ENCODE measurements at regions not wholly inside any gene's neighbourhood (a gene's known extent, or its start where the extent isn't known, plus 50 kb on each side); places are given as distances from the start of the nearest gene placed in this dataset.

DNA sequence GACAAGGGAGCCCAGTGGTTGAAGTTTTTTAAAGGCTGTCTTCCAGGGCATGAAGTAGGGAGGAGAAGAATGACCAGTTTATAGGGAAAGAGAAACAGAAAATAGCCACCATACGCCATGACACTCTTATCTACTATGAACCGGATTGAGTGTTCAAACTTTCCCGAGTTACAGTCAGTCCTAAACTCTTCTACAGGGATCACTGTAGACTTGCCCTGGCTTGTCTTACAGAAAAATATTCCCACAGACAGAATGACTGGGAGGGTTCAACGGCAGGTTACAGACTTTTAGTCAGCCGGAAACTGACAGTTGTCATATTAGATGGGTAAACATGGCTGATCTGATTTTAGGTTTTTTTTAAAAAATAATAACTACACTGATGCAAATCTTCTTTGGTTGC lies 662.5 kb upstream of the SOX9 start:
- H3K79me2 ChIP-seq (replicated peaks; ENCODE audit: insufficient read depth), result no peaks in the 10 kb centered on the region
- Mint-ChIP-seq H3K9me3 (peaks cover 4% of the 10 kb centered on the region; the same call in 1 of the 3 replicates), H3K4me1 (peaks cover 12% of the 10 kb centered on the region), H3K27ac (no peak overlapping the region), H3K27me3 (ENCODE audit: insufficient read depth, low read depth, poor library complexity) (peaks cover 1% of the 10 kb centered on the region), H3K36me3 (ENCODE audit: low read depth) (peaks cover 5% of the 10 kb centered on the region; the same call in 2 of the 3 replicates), H3K4me3 (no peak overlapping the region)
- 0 out of 2 replicates have a peak overlapping the region, but pooled peaks have one; percentile 6 for H2AFZ ChIP-seq
- no peaks in the 10 kb centered on the region for H3K27me3 ChIP-seq (ENCODE audit: insufficient read depth)
- no peak for DNase-seq (ENCODE audit: low spot score)
- H3K4me1 ChIP-seq (ENCODE audit: insufficient read depth), result peaks cover 11% of the 10 kb centered on the region
- no peak for ATAC-seq
- TF ChIP-seq EZH2 (IDR thresholded peaks at IDR 0.05; ENCODE audit: low read depth, unreplicated experiment), result no peak
- TF ChIP-seq, protein P1, sequence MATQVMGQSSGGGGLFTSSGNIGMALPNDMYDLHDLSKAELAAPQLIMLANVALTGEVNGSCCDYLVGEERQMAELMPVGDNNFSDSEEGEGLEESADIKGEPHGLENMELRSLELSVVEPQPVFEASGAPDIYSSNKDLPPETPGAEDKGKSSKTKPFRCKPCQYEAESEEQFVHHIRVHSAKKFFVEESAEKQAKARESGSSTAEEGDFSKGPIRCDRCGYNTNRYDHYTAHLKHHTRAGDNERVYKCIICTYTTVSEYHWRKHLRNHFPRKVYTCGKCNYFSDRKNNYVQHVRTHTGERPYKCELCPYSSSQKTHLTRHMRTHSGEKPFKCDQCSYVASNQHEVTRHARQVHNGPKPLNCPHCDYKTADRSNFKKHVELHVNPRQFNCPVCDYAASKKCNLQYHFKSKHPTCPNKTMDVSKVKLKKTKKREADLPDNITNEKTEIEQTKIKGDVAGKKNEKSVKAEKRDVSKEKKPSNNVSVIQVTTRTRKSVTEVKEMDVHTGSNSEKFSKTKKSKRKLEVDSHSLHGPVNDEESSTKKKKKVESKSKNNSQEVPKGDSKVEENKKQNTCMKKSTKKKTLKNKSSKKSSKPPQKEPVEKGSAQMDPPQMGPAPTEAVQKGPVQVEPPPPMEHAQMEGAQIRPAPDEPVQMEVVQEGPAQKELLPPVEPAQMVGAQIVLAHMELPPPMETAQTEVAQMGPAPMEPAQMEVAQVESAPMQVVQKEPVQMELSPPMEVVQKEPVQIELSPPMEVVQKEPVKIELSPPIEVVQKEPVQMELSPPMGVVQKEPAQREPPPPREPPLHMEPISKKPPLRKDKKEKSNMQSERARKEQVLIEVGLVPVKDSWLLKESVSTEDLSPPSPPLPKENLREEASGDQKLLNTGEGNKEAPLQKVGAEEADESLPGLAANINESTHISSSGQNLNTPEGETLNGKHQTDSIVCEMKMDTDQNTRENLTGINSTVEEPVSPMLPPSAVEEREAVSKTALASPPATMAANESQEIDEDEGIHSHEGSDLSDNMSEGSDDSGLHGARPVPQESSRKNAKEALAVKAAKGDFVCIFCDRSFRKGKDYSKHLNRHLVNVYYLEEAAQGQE (IDR thresholded peaks at IDR 0.05; ENCODE audit: unreplicated experiment), result no peak
- TF ChIP-seq CTCF (conservative IDR thresholded peaks at IDR 0.05; ENCODE audit: low read depth in 2 of 2), result no peak
- no peak for TF ChIP-seq ZNF331 (CRISPR knock-in tag; IDR thresholded peaks at IDR 0.05; ENCODE audit: low read depth)
- TF ChIP-seq, protein P2, sequence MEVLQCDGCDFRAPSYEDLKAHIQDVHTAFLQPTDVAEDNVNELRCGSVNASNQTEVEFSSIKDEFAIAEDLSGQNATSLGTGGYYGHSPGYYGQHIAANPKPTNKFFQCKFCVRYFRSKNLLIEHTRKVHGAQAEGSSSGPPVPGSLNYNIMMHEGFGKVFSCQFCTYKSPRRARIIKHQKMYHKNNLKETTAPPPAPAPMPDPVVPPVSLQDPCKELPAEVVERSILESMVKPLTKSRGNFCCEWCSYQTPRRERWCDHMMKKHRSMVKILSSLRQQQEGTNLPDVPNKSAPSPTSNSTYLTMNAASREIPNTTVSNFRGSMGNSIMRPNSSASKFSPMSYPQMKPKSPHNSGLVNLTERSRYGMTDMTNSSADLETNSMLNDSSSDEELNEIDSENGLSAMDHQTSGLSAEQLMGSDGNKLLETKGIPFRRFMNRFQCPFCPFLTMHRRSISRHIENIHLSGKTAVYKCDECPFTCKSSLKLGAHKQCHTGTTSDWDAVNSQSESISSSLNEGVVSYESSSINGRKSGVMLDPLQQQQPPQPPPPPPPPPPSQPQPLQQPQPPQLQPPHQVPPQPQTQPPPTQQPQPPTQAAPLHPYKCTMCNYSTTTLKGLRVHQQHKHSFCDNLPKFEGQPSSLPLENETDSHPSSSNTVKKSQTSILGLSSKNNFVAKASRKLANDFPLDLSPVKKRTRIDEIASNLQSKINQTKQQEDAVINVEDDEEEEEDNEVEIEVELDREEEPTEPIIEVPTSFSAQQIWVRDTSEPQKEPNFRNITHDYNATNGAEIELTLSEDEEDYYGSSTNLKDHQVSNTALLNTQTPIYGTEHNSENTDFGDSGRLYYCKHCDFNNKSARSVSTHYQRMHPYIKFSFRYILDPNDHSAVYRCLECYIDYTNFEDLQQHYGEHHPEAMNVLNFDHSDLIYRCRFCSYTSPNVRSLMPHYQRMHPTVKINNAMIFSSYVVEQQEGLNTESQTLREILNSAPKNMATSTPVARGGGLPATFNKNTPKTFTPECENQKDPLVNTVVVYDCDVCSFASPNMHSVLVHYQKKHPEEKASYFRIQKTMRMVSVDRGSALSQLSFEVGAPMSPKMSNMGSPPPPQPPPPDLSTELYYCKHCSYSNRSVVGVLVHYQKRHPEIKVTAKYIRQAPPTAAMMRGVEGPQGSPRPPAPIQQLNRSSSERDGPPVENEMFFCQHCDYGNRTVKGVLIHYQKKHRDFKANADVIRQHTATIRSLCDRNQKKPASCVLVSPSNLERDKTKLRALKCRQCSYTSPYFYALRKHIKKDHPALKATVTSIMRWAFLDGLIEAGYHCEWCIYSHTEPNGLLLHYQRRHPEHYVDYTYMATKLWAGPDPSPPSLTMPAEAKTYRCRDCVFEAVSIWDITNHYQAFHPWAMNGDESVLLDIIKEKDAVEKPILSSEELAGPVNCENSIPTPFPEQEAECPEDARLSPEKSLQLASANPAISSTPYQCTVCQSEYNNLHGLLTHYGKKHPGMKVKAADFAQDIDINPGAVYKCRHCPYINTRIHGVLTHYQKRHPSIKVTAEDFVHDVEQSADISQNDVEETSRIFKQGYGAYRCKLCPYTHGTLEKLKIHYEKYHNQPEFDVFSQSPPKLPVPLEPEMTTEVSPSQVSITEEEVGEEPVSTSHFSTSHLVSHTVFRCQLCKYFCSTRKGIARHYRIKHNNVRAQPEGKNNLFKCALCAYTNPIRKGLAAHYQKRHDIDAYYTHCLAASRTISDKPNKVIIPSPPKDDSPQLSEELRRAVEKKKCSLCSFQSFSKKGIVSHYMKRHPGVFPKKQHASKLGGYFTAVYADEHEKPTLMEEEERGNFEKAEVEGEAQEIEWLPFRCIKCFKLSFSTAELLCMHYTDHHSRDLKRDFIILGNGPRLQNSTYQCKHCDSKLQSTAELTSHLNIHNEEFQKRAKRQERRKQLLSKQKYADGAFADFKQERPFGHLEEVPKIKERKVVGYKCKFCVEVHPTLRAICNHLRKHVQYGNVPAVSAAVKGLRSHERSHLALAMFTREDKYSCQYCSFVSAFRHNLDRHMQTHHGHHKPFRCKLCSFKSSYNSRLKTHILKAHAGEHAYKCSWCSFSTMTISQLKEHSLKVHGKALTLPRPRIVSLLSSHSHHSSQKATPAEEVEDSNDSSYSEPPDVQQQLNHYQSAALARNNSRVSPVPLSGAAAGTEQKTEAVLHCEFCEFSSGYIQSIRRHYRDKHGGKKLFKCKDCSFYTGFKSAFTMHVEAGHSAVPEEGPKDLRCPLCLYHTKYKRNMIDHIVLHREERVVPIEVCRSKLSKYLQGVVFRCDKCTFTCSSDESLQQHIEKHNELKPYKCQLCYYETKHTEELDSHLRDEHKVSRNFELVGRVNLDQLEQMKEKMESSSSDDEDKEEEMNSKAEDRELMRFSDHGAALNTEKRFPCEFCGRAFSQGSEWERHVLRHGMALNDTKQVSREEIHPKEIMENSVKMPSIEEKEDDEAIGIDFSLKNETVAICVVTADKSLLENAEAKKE (CRISPR knock-in tag; IDR thresholded peaks at IDR 0.05), result no peak
- TF ChIP-seq CREB1 (CRISPR knock-in tag; IDR thresholded peaks at IDR 0.05; ENCODE audit: low read depth), result no peak
- TF ChIP-seq STAT1 (IDR thresholded peaks at IDR 0.05; ENCODE audit: unreplicated experiment), result no peak
- no peaks in the 10 kb centered on the region for H3K9me2 ChIP-seq (ENCODE audit: insufficient read depth)
- H3K4me2 ChIP-seq, result no peak overlapping the region
- no peak overlapping the region for H3K4me3 ChIP-seq
- H3F3A ChIP-seq (replicated peaks; ENCODE audit: low read depth), result no peaks in the 10 kb centered on the region
- no peak overlapping the region for H3K27ac ChIP-seq (ENCODE audit: low read depth)
- H3K36me3 ChIP-seq (ENCODE audit: insufficient read depth), result no peaks in the 10 kb centered on the region
- no peaks in the 10 kb centered on the region for H4K20me1 ChIP-seq (replicated peaks; ENCODE audit: insufficient read depth)

Measured in GM23338 (cell line).